Esophagus muscularis mucosa (tissue), 3 donors: ENCODE measurements at regions not wholly inside any gene's neighbourhood (a gene's known extent, or its start where the extent isn't known, plus 50 kb on each side); places are given as distances from the start of the nearest gene placed in this dataset.

Source experiments
- POLR2A ChIP-seq: fragments of 450-650 bp; IDR thresholded peaks from one replicate; pipeline ENCODE4 v1.6.1; 2017; ENCODE audit warnings: antibody characterized with exemption, moderate library complexity, mild to moderate bottlenecking, low read depth
- POLR2AphosphoS5 ChIP-seq, 2 donors: sonication (generic); formaldehyde crosslinking; IDR thresholded peaks; one replicate each; pipeline ENCODE4 v1.6.1; 2017; ENCODE audit warnings: antibody characterized with exemption in 2 of 2
- TF ChIP-seq, protein P1 (sequence below), 3 experiments: fragments of 200-600 bp in 2 of 3; fragments of 450-650 bp in 1 of 3; sonication (generic) in 2 of 3; IDR thresholded peaks; one replicate each; pipeline ENCODE4 v1.5.1; 2017 to 2019; ENCODE audit warnings: antibody characterized with exemption in 3 of 3, mild to moderate bottlenecking in 2 of 3, moderate library complexity in 1 of 3

DNA sequence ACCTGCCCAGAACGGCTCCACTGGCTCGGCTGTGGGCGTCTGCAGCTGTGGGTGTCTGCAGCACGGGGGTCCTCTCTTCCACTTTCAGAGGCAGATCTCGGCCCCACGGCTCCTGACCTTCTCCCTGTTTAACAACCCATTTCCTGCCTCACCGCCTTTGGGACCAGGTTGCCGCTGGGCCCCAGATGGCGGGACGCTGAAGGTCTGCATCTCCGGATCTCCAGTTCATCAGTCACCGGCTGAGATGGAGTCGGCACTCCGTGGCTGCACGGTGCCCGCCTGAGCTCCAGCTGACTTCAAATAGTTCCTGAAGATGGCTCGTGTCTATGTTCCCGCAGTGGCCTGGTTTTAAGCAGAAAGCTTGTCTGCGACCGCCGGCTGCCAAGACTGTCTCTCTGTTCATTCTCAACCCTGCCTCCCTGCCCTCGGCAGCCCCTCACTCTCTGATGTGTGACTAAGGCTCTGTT, 475.9 kb downstream of the BRD1 start:
- TF ChIP-seq, protein P1, sequence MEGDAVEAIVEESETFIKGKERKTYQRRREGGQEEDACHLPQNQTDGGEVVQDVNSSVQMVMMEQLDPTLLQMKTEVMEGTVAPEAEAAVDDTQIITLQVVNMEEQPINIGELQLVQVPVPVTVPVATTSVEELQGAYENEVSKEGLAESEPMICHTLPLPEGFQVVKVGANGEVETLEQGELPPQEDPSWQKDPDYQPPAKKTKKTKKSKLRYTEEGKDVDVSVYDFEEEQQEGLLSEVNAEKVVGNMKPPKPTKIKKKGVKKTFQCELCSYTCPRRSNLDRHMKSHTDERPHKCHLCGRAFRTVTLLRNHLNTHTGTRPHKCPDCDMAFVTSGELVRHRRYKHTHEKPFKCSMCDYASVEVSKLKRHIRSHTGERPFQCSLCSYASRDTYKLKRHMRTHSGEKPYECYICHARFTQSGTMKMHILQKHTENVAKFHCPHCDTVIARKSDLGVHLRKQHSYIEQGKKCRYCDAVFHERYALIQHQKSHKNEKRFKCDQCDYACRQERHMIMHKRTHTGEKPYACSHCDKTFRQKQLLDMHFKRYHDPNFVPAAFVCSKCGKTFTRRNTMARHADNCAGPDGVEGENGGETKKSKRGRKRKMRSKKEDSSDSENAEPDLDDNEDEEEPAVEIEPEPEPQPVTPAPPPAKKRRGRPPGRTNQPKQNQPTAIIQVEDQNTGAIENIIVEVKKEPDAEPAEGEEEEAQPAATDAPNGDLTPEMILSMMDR (IDR thresholded peaks at IDR 0.05), result no peak
- no peak for TF ChIP-seq POLR2A
- TF ChIP-seq POLR2AphosphoS5 (IDR thresholded peaks at IDR 0.05), result no peak
